ENCODE measurements at regions not wholly inside any gene's neighbourhood (a gene's known extent, or its start where the extent isn't known, plus 50 kb on each side); places are given as distances from the start of the nearest gene placed in this dataset.
A peak's percentile ranks its signal among the peaks of the same experiment; 100 is the strongest.

DNA sequence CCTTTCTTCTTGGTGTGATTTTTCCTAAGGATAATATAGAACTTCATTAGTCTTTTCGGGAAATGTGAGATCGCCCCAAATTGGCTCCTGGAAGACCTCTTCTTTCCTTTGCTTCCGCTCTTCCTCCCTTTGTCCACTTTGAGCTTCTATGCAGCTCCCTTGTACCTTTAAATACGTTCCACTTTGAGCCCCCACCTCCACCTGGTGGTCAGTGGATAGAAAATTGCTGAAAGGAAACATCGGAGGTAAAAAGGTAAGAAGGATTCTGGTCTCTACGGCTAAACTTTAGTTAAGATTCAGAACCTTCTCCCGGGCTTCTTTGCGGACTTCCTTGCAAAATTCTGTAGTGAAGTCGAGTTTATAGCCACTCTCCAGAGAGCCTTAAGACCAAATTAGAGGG, 55.0 kb upstream of the TM9SF2 start:
- TF ChIP-seq, protein P1, sequence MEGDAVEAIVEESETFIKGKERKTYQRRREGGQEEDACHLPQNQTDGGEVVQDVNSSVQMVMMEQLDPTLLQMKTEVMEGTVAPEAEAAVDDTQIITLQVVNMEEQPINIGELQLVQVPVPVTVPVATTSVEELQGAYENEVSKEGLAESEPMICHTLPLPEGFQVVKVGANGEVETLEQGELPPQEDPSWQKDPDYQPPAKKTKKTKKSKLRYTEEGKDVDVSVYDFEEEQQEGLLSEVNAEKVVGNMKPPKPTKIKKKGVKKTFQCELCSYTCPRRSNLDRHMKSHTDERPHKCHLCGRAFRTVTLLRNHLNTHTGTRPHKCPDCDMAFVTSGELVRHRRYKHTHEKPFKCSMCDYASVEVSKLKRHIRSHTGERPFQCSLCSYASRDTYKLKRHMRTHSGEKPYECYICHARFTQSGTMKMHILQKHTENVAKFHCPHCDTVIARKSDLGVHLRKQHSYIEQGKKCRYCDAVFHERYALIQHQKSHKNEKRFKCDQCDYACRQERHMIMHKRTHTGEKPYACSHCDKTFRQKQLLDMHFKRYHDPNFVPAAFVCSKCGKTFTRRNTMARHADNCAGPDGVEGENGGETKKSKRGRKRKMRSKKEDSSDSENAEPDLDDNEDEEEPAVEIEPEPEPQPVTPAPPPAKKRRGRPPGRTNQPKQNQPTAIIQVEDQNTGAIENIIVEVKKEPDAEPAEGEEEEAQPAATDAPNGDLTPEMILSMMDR (conservative IDR thresholded peaks at IDR 0.05; ENCODE audit: low read depth, low read length) = 0 out of 2 replicates have a peak, but pooled peaks have one; percentile 13
- TF ChIP-seq EZH2 (IDR thresholded peaks at IDR 0.05; ENCODE audit: borderline replicate concordance, low read depth, low read length, poor library complexity, severe bottlenecking) = no peak

Data from A673 (cell line).